SJCRH30 (cell line): ENCODE measurements at regions not wholly inside any gene's neighbourhood (a gene's known extent, or its start where the extent isn't known, plus 50 kb on each side); places are given as distances from the start of the nearest gene placed in this dataset.

Experiments used
- DNase-seq, 2 experiments: peaks; one replicate each; pipeline ENCODE4 v3.0.0-alpha.2; 2015 to 2020
- H3K27ac ChIP-seq: fragments of 250-450 bp; sonication (Bioruptor Pico); 2 replicates; pipeline ENCODE4 v1.5.1; 2020; ENCODE audit warnings: mild to moderate bottlenecking, moderate library complexity
- H3K27me3 ChIP-seq: fragments of 250-450 bp; sonication (Bioruptor Pico); 2 replicates; pipeline ENCODE4 v1.5.1; 2020; ENCODE audit warnings: mild to moderate bottlenecking, moderate library complexity
- H3K36me3 ChIP-seq: fragments of 250-450 bp; sonication (Bioruptor Pico); 2 replicates; pipeline ENCODE4 v1.5.1; 2020; ENCODE audit warnings: mild to moderate bottlenecking, moderate library complexity
- H3K4me1 ChIP-seq: fragments of 250-450 bp; sonication (Bioruptor Pico); 2 replicates; pipeline ENCODE4 v1.5.1; 2020; ENCODE audit warnings: mild to moderate bottlenecking, moderate library complexity
- H3K4me3 ChIP-seq: fragments of 250-450 bp; sonication (Bioruptor Pico); 2 replicates; pipeline ENCODE4 v1.5.1; 2020; ENCODE audit warnings: mild to moderate bottlenecking, moderate library complexity
- H3K9me3 ChIP-seq: fragments of 250-450 bp; sonication (Bioruptor Pico); replicated peaks from 2 replicates; pipeline ENCODE4 v1.5.1; 2020; ENCODE audit warnings: mild to moderate bottlenecking, moderate library complexity

GRCh38 chr2:4255491-4255890, 552.1 kb downstream of the DCDC2C start:
- H3K4me1 ChIP-seq, result peaks cover 29% of the 10 kb centered on the region
- no peaks in the 10 kb centered on the region for H3K9me3 ChIP-seq

DNA sequence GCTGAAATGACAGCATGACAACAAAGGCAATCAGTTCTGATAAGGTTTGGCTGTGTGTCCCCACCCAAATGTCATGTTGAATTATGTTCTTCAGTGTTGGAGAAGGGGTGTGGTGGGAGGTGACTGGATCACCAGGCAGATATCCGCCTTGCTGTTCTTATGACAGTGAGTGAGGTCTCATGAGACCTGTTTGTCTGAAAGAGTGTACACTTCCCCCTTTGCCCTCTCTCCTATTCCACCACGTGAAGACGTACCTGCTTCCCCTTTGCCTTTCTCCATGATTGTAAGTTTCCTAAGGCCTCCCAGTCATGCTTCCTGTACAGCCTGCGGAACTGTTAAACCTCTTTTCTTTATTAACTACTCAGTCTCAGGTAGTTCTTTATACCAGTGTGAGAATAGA, 553.0 kb downstream of the DCDC2C start:
- H3K27ac ChIP-seq, result peak overlapping the region; percentile 23; the same call in 1 of the 2 replicates

More at GRCh38 chr2:4255491-4255890, 552.1 kb downstream of the DCDC2C start:
- no peaks in the 10 kb centered on the region for H3K36me3 ChIP-seq
- no peaks in the 10 kb centered on the region for H3K27me3 ChIP-seq
- no peak overlapping the region for H3K27ac ChIP-seq
- no peak overlapping the region for H3K4me3 ChIP-seq
- no peak for DNase-seq

GRCh38 chr2:4258563-4258962, 555.2 kb downstream of the DCDC2C start:
- peaks cover 29% of the 10 kb centered on the region for H3K4me1 ChIP-seq
- no peak overlapping the region for H3K4me3 ChIP-seq
- no peaks in the 10 kb centered on the region for H3K36me3 ChIP-seq
- peak overlapping the region; percentile 10; the same call in 1 of the 2 replicates for H3K27ac ChIP-seq
- H3K9me3 ChIP-seq, result no peaks in the 10 kb centered on the region
- DNase-seq, result peak in 1 of 2 experiments; percentile 83
- H3K27me3 ChIP-seq, result no peaks in the 10 kb centered on the region

More for the DNA sequence above, 553.0 kb downstream of the DCDC2C start:
- Histone ChIP-seq H3K4me3 (no peak overlapping the region), H3K36me3 (no peaks in the 10 kb centered on the region), H3K27me3 (no peaks in the 10 kb centered on the region), H3K9me3 (no peaks in the 10 kb centered on the region), H3K4me1 (peaks cover 29% of the 10 kb centered on the region)
- no peak for DNase-seq

- no peak overlapping the region for H3K27ac ChIP-seq
- no peaks in the 10 kb centered on the region for H3K9me3 ChIP-seq
- no peak overlapping the region for H3K4me3 ChIP-seq
- no peak for DNase-seq
- H3K27me3 ChIP-seq, result no peaks in the 10 kb centered on the region
- H3K36me3 ChIP-seq, result no peaks in the 10 kb centered on the region
- H3K4me1 ChIP-seq, result peaks cover 30% of the 10 kb centered on the region
Observed at GRCh38 chr2:4265936-4266335, 562.6 kb downstream of the DCDC2C start.

GRCh38 chr2:4269885-4270284, 566.5 kb downstream of the DCDC2C start:
- Histone ChIP-seq H3K9me3 (no peaks in the 10 kb centered on the region; the same call in 1 of the 2 replicates), H3K4me3 (no peak overlapping the region), H3K27ac (peak overlapping the region; percentile 33; the same call in 1 of the 2 replicates), H3K4me1 (peaks cover 38% of the 10 kb centered on the region), H3K27me3 (no peaks in the 10 kb centered on the region), H3K36me3 (no peaks in the 10 kb centered on the region)
- DNase-seq, result peak; percentile 61 to 70

- peaks cover 26% of the 10 kb centered on the region for H3K4me1 ChIP-seq
- peak overlapping the region; percentile 81 for H3K27ac ChIP-seq
- peak overlapping the region; percentile 9 for H3K4me3 ChIP-seq
- H3K27me3 ChIP-seq, result no peaks in the 10 kb centered on the region
- no peaks in the 10 kb centered on the region for H3K36me3 ChIP-seq
- peak; percentile 92 to 95 for DNase-seq
- H3K9me3 ChIP-seq, result no peaks in the 10 kb centered on the region; the same call in 1 of the 2 replicates
Observed at GRCh38 chr2:4272261-4272858, 569.0 kb downstream of the DCDC2C start.

- H3K27ac ChIP-seq, result no peak overlapping the region
- no peaks in the 10 kb centered on the region; the same call in 1 of the 2 replicates for H3K4me1 ChIP-seq
- H3K9me3 ChIP-seq, result no peaks in the 10 kb centered on the region
- no peak for DNase-seq
- H3K36me3 ChIP-seq, result no peaks in the 10 kb centered on the region
- no peaks in the 10 kb centered on the region for H3K27me3 ChIP-seq
- H3K4me3 ChIP-seq, result no peak overlapping the region
Observed at GRCh38 chr2:4278392-4278791, 575.0 kb downstream of the DCDC2C start.

DNA sequence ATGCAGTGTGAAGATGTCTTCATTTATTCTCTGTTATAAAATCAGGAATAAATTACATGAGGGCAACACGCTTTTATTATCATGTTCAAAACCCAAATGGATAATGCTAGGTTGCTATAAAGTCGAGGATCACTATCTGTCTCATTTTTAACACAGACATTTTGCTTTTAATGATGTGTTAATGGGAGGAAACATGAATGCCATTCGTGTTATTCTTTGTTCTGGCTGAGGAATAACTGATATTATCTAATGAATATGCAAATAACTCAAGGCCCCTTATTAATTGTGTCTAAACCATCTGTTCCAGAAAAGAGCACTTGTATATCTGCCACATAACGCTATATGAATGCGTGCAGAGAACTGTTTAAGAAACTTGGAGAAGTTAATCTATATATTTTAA, 576.1 kb downstream of the DCDC2C start:
- Histone ChIP-seq H3K9me3 (no peaks in the 10 kb centered on the region), H3K36me3 (no peaks in the 10 kb centered on the region), H3K27me3 (no peaks in the 10 kb centered on the region), H3K4me3 (no peak overlapping the region), H3K27ac (no peak overlapping the region), H3K4me1 (no peaks in the 10 kb centered on the region)
- no peak for DNase-seq

DNA sequence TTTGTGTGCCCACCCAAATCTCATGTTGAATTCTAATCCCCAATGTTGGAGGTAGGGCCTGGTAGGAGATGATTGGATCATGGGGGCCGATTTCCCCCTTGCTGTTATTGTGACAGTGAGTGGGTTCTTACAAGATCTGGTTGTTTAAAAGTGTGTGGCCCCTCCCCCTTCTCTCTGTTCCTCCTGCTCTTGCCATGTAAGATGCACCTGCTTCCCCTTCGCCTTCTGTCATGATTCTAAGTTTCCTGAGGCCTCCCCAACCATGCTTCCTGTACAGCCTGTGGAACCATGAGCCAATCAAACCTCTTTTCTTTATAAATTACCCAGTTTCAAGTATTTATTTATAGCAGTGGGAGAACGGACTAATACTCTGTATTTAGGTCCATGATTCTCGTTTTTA, 588.1 kb downstream of the DCDC2C start:
- Histone ChIP-seq H3K27ac (no peak overlapping the region), H3K36me3 (no peaks in the 10 kb centered on the region), H3K4me3 (no peak overlapping the region), H3K4me1 (no peaks in the 10 kb centered on the region), H3K9me3 (no peaks in the 10 kb centered on the region), H3K27me3 (no peaks in the 10 kb centered on the region)
- no peak for DNase-seq

DNA sequence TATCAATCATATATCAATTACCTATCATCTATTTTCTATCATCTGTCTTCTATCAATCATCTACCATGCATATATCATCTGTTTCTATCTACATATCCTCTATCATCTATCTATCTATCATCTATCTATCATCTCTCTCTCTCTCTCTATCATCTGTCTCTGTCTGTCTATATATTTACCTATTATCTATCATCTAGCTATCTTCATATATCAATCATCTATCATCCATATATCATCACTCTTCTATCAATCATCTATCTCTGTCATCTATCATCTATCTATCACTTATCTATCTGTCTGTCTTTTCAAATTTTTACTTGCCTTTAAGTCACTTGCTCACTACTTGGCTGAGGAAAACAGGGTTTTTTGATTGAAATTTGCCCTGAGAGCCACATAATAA, 592.3 kb downstream of the DCDC2C start:
- Histone ChIP-seq H3K27ac (no peak overlapping the region), H3K4me3 (no peak overlapping the region), H3K4me1 (peaks cover 5% of the 10 kb centered on the region), H3K9me3 (no peaks in the 10 kb centered on the region), H3K36me3 (no peaks in the 10 kb centered on the region), H3K27me3 (no peaks in the 10 kb centered on the region)
- no peak for DNase-seq

GRCh38 chr2:4300616-4301015, 597.2 kb downstream of the DCDC2C start:
- peaks cover 10% of the 10 kb centered on the region for H3K4me1 ChIP-seq

GRCh38 chr2:4324531-4324930, 621.2 kb downstream of the DCDC2C start:
- Histone ChIP-seq H3K9me3 (no peaks in the 10 kb centered on the region), H3K27ac (no peak overlapping the region), H3K36me3 (no peaks in the 10 kb centered on the region)

More at GRCh38 chr2:4300616-4301015, 597.2 kb downstream of the DCDC2C start:
- Histone ChIP-seq H3K36me3 (no peaks in the 10 kb centered on the region), H3K9me3 (no peaks in the 10 kb centered on the region), H3K27ac (no peak overlapping the region), H3K4me3 (no peak overlapping the region), H3K27me3 (no peaks in the 10 kb centered on the region)
- peak; percentile 46 to 58 for DNase-seq

DNA sequence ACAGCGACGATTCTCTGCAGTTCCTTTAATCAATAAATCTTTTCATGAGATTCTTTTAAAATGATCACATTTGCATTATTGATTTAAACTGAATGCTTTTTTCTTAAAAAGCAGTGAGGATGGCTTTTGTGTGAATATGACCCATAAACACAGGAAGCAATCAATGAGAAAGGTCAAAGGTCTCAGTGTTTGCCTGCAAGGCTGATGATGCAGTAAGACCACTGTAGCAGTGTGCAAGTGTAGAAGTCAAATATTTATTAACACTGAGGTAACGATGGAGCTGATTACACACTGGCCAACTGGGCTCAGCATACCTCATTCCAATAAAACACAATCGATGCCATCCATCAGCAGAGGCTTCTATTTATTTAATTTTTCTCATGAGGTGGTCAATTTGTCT, 633.5 kb downstream of the DCDC2C start:
- Histone ChIP-seq H3K4me3 (no peak overlapping the region), H3K9me3 (no peaks in the 10 kb centered on the region), H3K27me3 (no peaks in the 10 kb centered on the region), H3K4me1 (no peaks in the 10 kb centered on the region), H3K36me3 (no peaks in the 10 kb centered on the region), H3K27ac (no peak overlapping the region)
- DNase-seq, result no peak

More at GRCh38 chr2:4324531-4324930, 621.2 kb downstream of the DCDC2C start:
- no peaks in the 10 kb centered on the region for H3K27me3 ChIP-seq
- no peak for DNase-seq
- no peaks in the 10 kb centered on the region for H3K4me1 ChIP-seq
- no peak overlapping the region for H3K4me3 ChIP-seq

- H3K9me3 ChIP-seq, result no peaks in the 10 kb centered on the region
- H3K36me3 ChIP-seq, result no peaks in the 10 kb centered on the region
- no peak overlapping the region for H3K27ac ChIP-seq
- H3K4me3 ChIP-seq, result no peak overlapping the region
- H3K4me1 ChIP-seq, result no peaks in the 10 kb centered on the region
- H3K27me3 ChIP-seq, result no peaks in the 10 kb centered on the region
- DNase-seq, result no peak
Observed at GRCh38 chr2:4338345-4338744, 635.0 kb downstream of the DCDC2C start.

DNA sequence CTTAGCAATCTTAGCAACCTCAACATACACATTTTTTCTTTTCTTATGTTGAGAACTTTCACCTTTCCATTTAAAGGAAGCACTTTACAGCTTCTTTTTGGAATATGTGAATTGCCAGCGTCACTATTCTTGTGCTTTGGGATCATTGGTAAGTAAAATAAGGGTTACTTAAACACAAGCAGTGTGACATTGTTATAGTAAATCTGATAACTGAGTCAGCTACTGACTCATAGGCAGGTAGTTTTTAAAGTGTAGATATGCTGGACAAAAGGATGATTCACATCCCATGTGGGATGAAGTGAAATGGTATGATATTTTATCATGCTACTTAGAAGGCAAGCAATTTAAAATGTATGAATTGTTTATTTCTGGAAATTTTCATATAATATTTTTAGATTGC, 637.2 kb downstream of the DCDC2C start:
- no peak for DNase-seq
- no peak overlapping the region for H3K27ac ChIP-seq
- H3K4me1 ChIP-seq, result no peaks in the 10 kb centered on the region
- H3K27me3 ChIP-seq, result no peaks in the 10 kb centered on the region
- H3K4me3 ChIP-seq, result no peak overlapping the region
- no peaks in the 10 kb centered on the region for H3K9me3 ChIP-seq
- no peaks in the 10 kb centered on the region for H3K36me3 ChIP-seq

GRCh38 chr2:4346628-4347027, 643.3 kb downstream of the DCDC2C start:
- no peaks in the 10 kb centered on the region for H3K36me3 ChIP-seq
- H3K4me1 ChIP-seq, result no peaks in the 10 kb centered on the region
- no peaks in the 10 kb centered on the region for H3K9me3 ChIP-seq
- H3K27ac ChIP-seq, result no peak overlapping the region
- no peaks in the 10 kb centered on the region for H3K27me3 ChIP-seq
- no peak overlapping the region for H3K4me3 ChIP-seq
- no peak for DNase-seq
